HS-27A (cell line): ENCODE measurements at regions not wholly inside any gene's neighbourhood (a gene's known extent, or its start where the extent isn't known, plus 50 kb on each side); places are given as distances from the start of the nearest gene placed in this dataset.
A peak's percentile ranks its signal among the peaks of the same experiment; 100 is the strongest.

Source experiments
- DNase-seq: peaks from one replicate; pipeline ENCODE4 v3.0.0-alpha.2; 2012; ENCODE audit warnings: low read depth, missing footprints

DNA sequence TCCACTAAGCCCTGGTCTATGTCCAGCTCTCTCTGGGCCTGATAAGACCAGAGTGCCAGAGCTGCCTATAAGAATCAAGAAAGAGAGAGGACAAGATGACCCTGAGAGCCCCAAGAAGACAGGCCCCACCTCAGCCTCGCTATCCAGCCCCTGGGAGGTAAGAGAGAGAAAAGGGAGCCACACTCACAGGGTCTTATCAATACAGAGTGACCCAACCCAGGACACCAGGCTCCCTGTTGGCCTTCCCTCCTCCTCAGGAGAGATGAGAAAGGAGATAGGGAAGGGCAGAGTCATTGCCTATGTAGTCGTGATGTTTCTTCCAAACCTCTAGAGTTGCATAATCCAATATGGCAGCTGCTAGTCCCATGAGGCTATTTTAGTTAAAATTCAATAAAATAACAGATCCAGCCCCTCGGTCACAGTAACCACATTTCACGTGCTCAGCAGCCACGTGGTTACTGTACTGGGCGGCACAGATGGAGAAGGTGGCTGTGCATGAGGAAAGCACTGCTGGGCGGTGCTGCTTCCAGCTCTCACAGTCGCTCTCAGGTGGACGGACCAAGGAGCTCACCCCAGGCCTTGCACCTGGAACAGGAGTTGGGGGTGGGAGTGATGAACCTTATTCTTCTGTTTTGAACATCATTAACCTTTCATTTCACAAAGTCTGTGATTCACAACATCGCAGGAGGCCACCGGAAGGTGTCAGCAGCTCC is 525.8 kb downstream of the SHQ1 start:
- DNase-seq: no peak

- no peak for DNase-seq
Measured at GRCh38 chr3:72320955-72321303, 527.3 kb downstream of the SHQ1 start.

- DNase-seq: no peak
Measured at GRCh38 chr3:72320095-72320954, 527.9 kb downstream of the SHQ1 start.

DNA sequence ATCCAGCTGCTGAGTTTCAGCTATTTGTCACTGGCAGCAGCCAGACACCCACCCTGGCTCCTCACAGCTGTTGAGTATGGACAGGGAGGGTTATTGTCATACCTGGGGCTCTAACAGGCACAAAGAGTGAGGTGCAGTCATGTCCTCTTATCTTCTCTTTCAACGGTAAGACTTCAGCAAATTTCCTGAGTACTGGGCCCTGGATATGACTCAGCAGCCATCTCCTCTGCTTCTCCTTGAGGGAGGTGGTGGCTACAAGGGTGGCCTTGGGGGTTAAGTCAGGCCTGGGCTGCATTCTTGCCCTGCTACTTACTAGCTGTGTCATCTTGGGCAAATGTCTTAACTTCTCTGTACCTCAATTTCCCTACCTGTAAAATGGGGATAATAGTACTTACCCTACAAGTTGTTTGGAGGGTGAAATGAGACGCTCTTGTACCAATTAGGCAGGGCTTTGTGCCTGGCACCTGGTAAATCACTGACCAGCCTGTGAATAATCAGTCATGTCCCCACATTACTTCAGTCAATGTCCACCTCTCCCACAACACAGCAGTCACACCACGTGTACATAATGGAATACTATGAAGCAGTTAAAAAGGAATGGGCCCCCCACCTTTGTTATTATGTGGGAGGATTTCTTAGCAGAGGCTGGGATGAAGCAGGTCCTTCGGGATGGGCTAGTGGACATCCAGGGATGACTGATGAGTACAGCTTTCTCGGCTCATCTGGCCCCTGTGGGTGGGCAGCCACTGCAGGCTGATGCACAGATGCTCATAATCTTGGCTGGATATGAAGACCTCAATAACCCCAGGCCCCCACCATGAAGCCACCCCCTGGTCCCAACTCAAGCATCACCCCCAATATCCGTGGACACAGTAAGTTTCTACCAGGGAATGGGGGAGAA is 528.8 kb downstream of the SHQ1 start:
- no peak for DNase-seq

DNA sequence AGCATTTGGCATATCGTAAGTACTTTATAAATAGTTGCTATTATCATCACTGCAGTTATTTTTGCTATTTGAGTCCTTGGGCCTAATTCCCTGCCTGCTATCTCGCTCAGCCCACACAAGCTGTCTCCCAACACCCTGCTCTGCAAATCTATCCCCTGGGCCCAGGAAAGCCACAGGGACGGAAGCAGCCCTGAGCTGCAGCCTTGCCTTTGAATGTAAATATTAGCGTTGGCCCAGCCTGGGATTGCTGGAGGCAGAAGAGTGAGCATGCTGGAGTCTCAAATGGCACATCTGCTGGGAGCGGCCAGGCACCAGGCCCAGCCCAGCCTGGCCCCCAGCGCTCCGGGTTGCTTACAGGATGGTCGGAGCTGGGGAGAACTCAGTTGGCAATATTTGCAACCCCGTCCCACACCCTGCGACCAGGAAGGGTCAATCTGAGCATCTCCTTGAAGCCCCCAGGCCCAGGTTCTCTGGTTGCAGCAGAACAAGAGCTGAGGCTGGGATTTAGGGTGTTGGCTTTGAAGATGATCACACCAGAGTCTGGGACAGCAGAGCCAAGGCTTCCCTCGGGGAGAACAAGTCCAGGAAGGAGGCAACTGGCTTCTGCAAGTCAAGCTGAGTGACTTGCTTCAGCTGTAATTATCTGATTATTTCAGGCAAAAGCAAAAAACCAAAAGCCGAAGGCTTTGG is 529.6 kb downstream of the SHQ1 start:
- DNase-seq: no peak

GRCh38 chr3:72317491-72317890 is 530.8 kb downstream of the SHQ1 start:
- no peak for DNase-seq

- no peak for DNase-seq
Measured at GRCh38 chr3:72316501-72317279, 531.6 kb downstream of the SHQ1 start.

- DNase-seq: no peak
Measured at GRCh38 chr3:72313308-72313707, 528.4 kb upstream of the PROK2 start.

DNA sequence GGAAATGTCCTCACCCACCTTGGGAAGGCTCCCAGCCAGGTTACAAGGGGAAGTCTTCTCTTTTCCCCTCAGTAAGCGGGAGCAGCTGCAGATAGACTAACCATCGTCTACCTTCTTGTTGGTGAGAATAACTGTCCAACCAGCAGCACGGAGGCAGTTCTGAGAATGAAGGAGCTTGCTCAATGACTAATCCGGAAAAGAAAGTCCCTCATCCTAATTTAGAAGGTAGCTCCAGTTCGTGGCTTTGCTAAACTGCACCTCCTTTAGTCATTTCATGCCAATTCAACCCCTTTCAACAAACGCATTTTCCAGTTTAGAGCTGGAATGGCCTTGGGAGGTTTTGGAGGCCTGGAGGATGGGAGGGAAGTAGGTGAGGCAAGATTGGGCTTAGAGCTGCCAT is 527.4 kb upstream of the PROK2 start:
- DNase-seq: no peak

- DNase-seq: no peak
Measured at GRCh38 chr3:72311425-72311824, 526.5 kb upstream of the PROK2 start.

GRCh38 chr3:72310419-72311380 is 525.8 kb upstream of the PROK2 start:
- peak; percentile 12 for DNase-seq

- no peak for DNase-seq
Measured at GRCh38 chr3:72309661-72310418, 524.9 kb upstream of the PROK2 start.

- DNase-seq: no peak
Measured at GRCh38 chr3:72308641-72309040, 523.7 kb upstream of the PROK2 start.

- no peak for DNase-seq
Measured at GRCh38 chr3:72307438-72308115, 522.6 kb upstream of the PROK2 start.

DNA sequence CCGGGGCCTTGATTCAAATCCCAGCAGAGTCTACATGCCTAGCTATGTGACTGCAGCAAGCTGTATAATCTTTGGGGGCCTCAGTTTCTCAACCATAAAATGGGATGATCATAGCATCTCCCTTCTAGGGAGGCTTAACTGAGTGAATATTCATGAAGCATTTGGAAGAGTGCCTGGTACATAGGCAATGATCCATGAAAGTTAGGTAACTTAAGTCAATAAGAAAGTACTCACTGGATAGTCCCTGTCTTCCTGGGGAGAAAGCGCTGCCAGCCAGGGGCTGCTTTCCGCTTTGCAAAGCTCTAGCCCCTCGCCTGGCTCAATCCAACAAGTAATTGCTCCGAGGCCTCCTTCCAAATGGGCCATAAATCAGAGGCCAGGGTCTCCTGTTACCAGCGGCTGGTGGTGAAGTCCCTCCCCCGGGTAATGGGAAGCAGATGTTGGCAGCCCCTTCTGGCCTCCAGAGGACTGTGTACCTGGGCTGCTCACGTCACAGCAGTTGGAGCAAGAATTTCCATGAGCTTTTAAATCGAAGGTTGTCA is 521.9 kb upstream of the PROK2 start:
- DNase-seq: no peak

DNA sequence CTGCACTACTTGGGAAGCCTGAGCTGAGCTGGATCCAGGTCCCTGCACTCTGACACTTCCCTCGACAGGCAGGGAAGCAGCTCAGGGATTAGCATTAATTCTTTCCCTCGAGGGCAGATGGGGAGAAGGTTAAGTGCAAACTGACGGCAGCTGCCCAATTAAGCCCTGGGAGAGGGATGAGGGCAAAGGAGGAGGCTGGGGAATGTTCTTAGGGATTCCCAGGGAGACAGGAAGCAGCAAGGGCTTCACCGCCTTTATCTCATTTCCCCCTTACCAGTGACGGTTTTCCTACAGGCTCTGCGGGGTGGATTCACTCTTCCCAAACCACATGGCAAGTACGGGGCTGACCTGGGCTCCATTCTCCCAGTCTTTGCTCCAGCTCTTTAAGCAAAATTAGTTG is 519.0 kb upstream of the PROK2 start:
- no peak for DNase-seq

- DNase-seq: no peak
Measured at GRCh38 chr3:72301779-72302178, 516.8 kb upstream of the PROK2 start.

DNA sequence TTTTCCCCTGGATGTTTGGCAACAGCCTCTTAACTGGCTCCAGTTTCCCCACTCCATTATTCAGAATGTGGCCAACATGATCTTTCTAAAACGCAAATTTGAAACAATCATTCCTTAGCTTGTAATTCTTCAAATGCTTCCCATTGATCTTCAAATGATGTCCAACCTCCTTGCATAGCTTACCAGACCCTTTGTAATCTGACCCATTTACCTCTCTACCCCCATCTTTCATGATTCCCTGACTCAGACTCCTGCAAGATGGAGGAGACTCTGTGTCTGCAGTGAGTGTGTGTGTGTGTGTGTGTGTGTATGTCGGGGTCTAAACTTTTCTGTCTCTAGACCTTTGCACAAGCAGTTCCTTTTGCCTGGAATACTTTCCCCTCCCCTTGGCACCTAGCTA is 515.7 kb upstream of the PROK2 start:
- DNase-seq: no peak
